Neural progenitor cell (in vitro differentiated cells): ENCODE measurements at regions not wholly inside any gene's neighbourhood (a gene's known extent, or its start where the extent isn't known, plus 50 kb on each side); places are given as distances from the start of the nearest gene placed in this dataset.

Experiments used
- DNase-seq: peaks from one replicate; pipeline ENCODE4 v3.0.0-alpha.2; 2016; ENCODE audit warnings: low spot score
- H2AFZ ChIP-seq: fragments of 200-600 bp; sonication (generic); replicated peaks from 2 replicates; pipeline ENCODE4 v1.6.1; 2016; ENCODE audit warnings: antibody characterized with exemption
- H3F3A ChIP-seq: fragments of 200-600 bp; sonication (generic); 2 replicates; pipeline ENCODE4 v1.6.1; 2016; ENCODE audit warnings: antibody characterized with exemption, low read depth
- H3K27ac ChIP-seq: fragments of 200-600 bp; sonication (generic); 2 replicates; pipeline ENCODE4 v1.5.1; 2016; ENCODE audit warnings: mild to moderate bottlenecking
- H3K27me3 ChIP-seq: fragments of 200-600 bp; sonication (generic); 2 replicates; pipeline ENCODE4 v1.6.1; 2016; ENCODE audit warnings: mild to moderate bottlenecking, moderate library complexity
- H3K36me3 ChIP-seq: fragments of 200-600 bp; sonication (generic); 2 replicates; pipeline ENCODE4 v1.5.1; 2016
- H3K4me1 ChIP-seq: fragments of 200-600 bp; sonication (generic); 2 replicates; pipeline ENCODE4 v1.6.1; 2016; ENCODE audit warnings: mixed run types
- H3K4me2 ChIP-seq: fragments of 200-600 bp; sonication (generic); 2 replicates; pipeline ENCODE4 v1.6.1; 2016
- H3K4me3 ChIP-seq: fragments of 200-600 bp; sonication (generic); 2 replicates; pipeline ENCODE4 v1.5.1; 2016
- H3K79me2 ChIP-seq: fragments of 200-600 bp; sonication (generic); 2 replicates; pipeline ENCODE4 v1.6.1; 2016; ENCODE audit warnings: low read depth
- H3K9ac ChIP-seq: fragments of 200-600 bp; sonication (generic); 2 replicates; pipeline ENCODE4 v1.6.1; 2016
- H3K9me3 ChIP-seq: fragments of 200-600 bp; sonication (generic); 2 replicates; pipeline ENCODE4 v1.5.1; 2016; ENCODE audit warnings: low read depth
- H4K20me1 ChIP-seq: fragments of 200-600 bp; sonication (generic); 2 replicates; pipeline ENCODE4 v1.6.1; 2016; ENCODE audit warnings: low read depth
- H3K27ac Mint-ChIP-seq: 3 replicates; pipeline ENCODE4 v1.8.0; 2021; ENCODE audit warnings: mixed read lengths
- H3K27me3 Mint-ChIP-seq: 2 replicates; pipeline ENCODE4 v1.8.0; 2022; ENCODE audit warnings: low read depth, mild to moderate bottlenecking, inconsistent platforms, moderate library complexity, mixed read lengths; ENCODE audit not compliant: insufficient read depth
- H3K36me3 Mint-ChIP-seq: 3 replicates; pipeline ENCODE4 v1.8.0; 2021; ENCODE audit warnings: mixed read lengths
- H3K4me1 Mint-ChIP-seq: 3 replicates; pipeline ENCODE4 v1.8.0; 2021; ENCODE audit warnings: mixed read lengths
- H3K4me3 Mint-ChIP-seq: 3 replicates; pipeline ENCODE4 v1.8.0; 2021; ENCODE audit warnings: mild to moderate bottlenecking, moderate library complexity, mixed read lengths
- H3K9me3 Mint-ChIP-seq: 3 replicates; pipeline ENCODE4 v1.8.0; 2020; ENCODE audit warnings: mixed read lengths
- EZH2 ChIP-seq: fragments of 200-600 bp; sonication (generic); IDR thresholded peaks from 2 replicates; pipeline ENCODE4 v1.6.1; 2017; ENCODE audit warnings: antibody characterized with exemption, mild to moderate bottlenecking, moderate library complexity
- EZH2phosphoT487 ChIP-seq: fragments of 200-600 bp; sonication (generic); IDR thresholded peaks from 2 replicates; pipeline ENCODE4 v1.6.1; 2017; ENCODE audit warnings: antibody characterized with exemption
- TF ChIP-seq, protein P1 (sequence below): fragments of 200-600 bp; sonication (generic); IDR thresholded peaks from 2 replicates; pipeline ENCODE4 v1.5.1; 2017; ENCODE audit warnings: antibody characterized with exemption, mild to moderate bottlenecking

DNA sequence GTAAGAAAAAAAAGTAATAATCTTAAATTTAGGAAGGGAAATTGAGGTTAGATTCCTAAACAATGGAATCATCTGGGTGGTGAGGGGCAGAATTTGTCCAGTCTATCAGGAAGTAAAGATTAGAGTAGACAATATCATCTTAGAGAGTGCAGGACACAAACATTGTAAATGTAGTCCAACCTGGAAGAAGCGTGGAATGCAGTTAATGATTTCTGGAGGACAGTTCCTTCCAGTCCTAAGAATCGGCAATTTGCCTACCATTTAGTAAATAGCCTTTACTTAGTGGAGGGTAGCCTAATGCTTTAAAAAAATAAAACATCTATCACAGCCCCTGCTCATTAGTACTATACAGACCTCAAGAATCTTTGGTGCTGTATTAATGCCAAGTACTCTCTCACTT lies 147.5 kb upstream of the TTC29 start:
- Histone ChIP-seq H3K4me3 (no peak overlapping the region), H3K9me3 (no peaks in the 10 kb centered on the region), H3K79me2 (no peaks in the 10 kb centered on the region), H3K4me1 (peaks cover 20% of the 10 kb centered on the region), H3K27ac (no peak overlapping the region), H3K9ac (no peak overlapping the region), H3K36me3 (no peaks in the 10 kb centered on the region), H3K27me3 (no peaks in the 10 kb centered on the region), H2AFZ (no peak overlapping the region), H3F3A (peaks cover 15% of the 10 kb centered on the region), H3K4me2 (no peak overlapping the region), H4K20me1 (no peaks in the 10 kb centered on the region)
- DNase-seq = no peak
- Mint-ChIP-seq H3K27ac (no peak overlapping the region), H3K9me3 (no peaks in the 10 kb centered on the region), H3K36me3 (no peaks in the 10 kb centered on the region), H3K4me3 (no peak overlapping the region), H3K4me1 (peaks cover 25% of the 10 kb centered on the region), H3K27me3 (no peaks in the 10 kb centered on the region)
- no peak for TF ChIP-seq EZH2phosphoT487
- no peak for TF ChIP-seq EZH2
- TF ChIP-seq, protein P1, sequence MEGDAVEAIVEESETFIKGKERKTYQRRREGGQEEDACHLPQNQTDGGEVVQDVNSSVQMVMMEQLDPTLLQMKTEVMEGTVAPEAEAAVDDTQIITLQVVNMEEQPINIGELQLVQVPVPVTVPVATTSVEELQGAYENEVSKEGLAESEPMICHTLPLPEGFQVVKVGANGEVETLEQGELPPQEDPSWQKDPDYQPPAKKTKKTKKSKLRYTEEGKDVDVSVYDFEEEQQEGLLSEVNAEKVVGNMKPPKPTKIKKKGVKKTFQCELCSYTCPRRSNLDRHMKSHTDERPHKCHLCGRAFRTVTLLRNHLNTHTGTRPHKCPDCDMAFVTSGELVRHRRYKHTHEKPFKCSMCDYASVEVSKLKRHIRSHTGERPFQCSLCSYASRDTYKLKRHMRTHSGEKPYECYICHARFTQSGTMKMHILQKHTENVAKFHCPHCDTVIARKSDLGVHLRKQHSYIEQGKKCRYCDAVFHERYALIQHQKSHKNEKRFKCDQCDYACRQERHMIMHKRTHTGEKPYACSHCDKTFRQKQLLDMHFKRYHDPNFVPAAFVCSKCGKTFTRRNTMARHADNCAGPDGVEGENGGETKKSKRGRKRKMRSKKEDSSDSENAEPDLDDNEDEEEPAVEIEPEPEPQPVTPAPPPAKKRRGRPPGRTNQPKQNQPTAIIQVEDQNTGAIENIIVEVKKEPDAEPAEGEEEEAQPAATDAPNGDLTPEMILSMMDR = no peak

DNA sequence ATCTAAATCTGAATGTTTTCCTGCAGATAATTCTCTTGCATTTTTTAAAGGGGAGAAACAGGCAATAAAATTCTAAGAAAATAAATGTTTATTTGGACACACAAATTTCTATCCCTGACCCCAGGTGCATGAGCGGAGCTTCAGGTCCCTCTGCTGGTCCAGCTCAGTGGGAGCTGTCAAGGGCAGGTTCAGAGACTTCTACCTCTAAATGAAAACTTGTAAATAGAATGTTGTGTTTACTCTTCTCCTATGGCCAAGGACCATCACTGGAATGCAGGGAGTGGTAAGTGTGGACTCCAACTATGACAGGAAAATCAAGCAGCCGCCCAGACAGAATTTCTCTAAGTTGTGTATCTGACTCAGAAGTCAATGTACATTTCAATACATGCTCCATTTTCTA lies 148.6 kb upstream of the TTC29 start:
- Histone ChIP-seq H3K9me3 (no peaks in the 10 kb centered on the region), H3F3A (peaks cover 15% of the 10 kb centered on the region), H3K4me1 (peaks cover 12% of the 10 kb centered on the region), H2AFZ (no peak overlapping the region), H3K4me2 (no peak overlapping the region), H3K27ac (no peak overlapping the region), H3K36me3 (no peaks in the 10 kb centered on the region), H3K79me2 (no peaks in the 10 kb centered on the region), H3K9ac (no peak overlapping the region), H3K27me3 (no peaks in the 10 kb centered on the region), H3K4me3 (no peak overlapping the region), H4K20me1 (no peaks in the 10 kb centered on the region)
- no peaks in the 10 kb centered on the region for H3K9me3 Mint-ChIP-seq
- no peaks in the 10 kb centered on the region for H3K36me3 Mint-ChIP-seq
- peaks cover 15% of the 10 kb centered on the region for H3K4me1 Mint-ChIP-seq
- DNase-seq = no peak
- TF ChIP-seq EZH2phosphoT487 (no peak), EZH2 (no peak)
- TF ChIP-seq, protein P1 = peak; percentile 47
- no peaks in the 10 kb centered on the region for H3K27me3 Mint-ChIP-seq
- no peak overlapping the region for H3K27ac Mint-ChIP-seq
- no peak overlapping the region for H3K4me3 Mint-ChIP-seq

DNA sequence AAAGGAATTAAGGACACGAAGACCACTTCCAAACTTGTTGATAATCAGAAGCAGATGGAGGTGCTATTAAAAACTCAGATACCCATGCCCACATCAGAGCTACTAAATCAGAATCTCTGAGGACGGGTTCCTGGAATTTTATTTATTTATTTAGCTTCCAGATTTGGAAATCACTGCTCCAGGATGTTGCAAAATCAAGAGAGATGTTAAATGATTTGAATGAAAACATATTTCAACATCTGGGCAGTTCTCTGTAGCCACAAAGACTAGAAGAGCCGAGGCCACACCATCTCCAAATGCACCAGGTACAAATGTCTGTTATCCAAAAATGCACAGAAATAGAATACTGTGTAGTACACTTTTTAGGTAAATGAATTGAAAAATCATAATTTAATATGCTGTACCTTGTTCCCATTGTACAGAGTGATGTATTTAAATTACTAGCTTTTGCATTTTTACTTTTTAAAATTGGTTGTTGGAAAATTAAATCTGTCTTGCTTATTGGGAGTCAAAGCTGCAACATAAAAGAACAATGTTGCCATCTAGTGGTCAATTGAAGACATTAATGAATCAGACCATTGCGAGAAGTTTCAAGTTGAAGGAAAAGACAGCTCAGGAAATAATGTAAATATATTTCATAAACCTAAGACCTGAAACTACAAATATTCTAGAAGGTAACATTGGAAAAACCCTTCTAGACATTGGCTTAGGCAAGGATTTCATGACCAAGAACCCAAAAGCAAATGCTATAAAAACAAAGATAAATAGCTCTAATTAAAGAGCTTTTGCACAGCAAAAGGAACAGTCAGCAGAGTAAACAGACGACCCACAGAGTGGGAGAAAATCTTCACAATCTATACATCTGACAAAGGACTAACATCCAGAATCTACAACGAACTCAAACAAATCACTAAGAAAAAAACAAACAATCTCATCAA lies 151.3 kb upstream of the TTC29 start:
- Histone ChIP-seq H3K36me3 (no peaks in the 10 kb centered on the region), H3K79me2 (no peaks in the 10 kb centered on the region), H3K9me3 (no peaks in the 10 kb centered on the region), H3K4me1 (no peaks in the 10 kb centered on the region), H2AFZ (no peak overlapping the region), H4K20me1 (no peaks in the 10 kb centered on the region), H3K4me2 (no peak overlapping the region), H3K27ac (no peak overlapping the region), H3K27me3 (no peaks in the 10 kb centered on the region), H3K4me3 (no peak overlapping the region), H3F3A (peaks cover 15% of the 10 kb centered on the region), H3K9ac (no peak overlapping the region)
- Mint-ChIP-seq H3K27ac (no peak overlapping the region), H3K36me3 (no peaks in the 10 kb centered on the region), H3K4me1 (peaks cover 5% of the 10 kb centered on the region), H3K9me3 (no peaks in the 10 kb centered on the region), H3K4me3 (no peak overlapping the region), H3K27me3 (no peaks in the 10 kb centered on the region)
- no peak for TF ChIP-seq EZH2
- TF ChIP-seq EZH2phosphoT487 = no peak
- TF ChIP-seq, protein P1 = peak; percentile 86
- DNase-seq = peak; percentile 60
